ENCODE measurements at regions not wholly inside any gene's neighbourhood (a gene's known extent, or its start where the extent isn't known, plus 50 kb on each side); places are given as distances from the start of the nearest gene placed in this dataset.

GRCh38 chrY:15751001-15751400, 1226.7 kb downstream of the NLGN4Y start:
- TF ChIP-seq CTCF (IDR thresholded peaks at IDR 0.05; ENCODE audit: control extremely low read depth, extremely low read depth, low read depth, missing control alignments): no peak
- ChIA-PET CTCF (no interaction called here), POLR2A (no interaction called here)
- DNase-seq (ENCODE audit: extremely low spot score): no peak

- ChIA-PET CTCF (no interaction called here), POLR2A (no interaction called here)
- DNase-seq (ENCODE audit: extremely low spot score): no peak
- no peak for TF ChIP-seq CTCF (IDR thresholded peaks at IDR 0.05; ENCODE audit: control extremely low read depth, extremely low read depth, low read depth, missing control alignments)
Measured at GRCh38 chrY:15756266-15756665, 1231.9 kb downstream of the NLGN4Y start.

- CTCF ChIA-PET: no interaction called here
- DNase-seq (ENCODE audit: extremely low spot score): no peak
- POLR2A ChIA-PET: no interaction called here
- no peak for TF ChIP-seq CTCF (IDR thresholded peaks at IDR 0.05; ENCODE audit: control extremely low read depth, extremely low read depth, low read depth, missing control alignments)
Measured at GRCh38 chrY:15773579-15773978, 1249.2 kb downstream of the NLGN4Y start.

GRCh38 chrY:15775880-15776279, 1251.6 kb downstream of the NLGN4Y start:
- TF ChIP-seq CTCF (IDR thresholded peaks at IDR 0.05; ENCODE audit: control extremely low read depth, extremely low read depth, low read depth, missing control alignments): no peak
- ChIA-PET CTCF (no interaction called here), POLR2A (no interaction called here)
- no peak for DNase-seq (ENCODE audit: extremely low spot score)

GRCh38 chrY:15779891-15780290, 1255.6 kb downstream of the NLGN4Y start:
- no peak for TF ChIP-seq CTCF (IDR thresholded peaks at IDR 0.05; ENCODE audit: control extremely low read depth, extremely low read depth, low read depth, missing control alignments)
- no peak for DNase-seq (ENCODE audit: extremely low spot score)
- ChIA-PET CTCF (no interaction called here), POLR2A (no interaction called here)

- TF ChIP-seq CTCF (IDR thresholded peaks at IDR 0.05; ENCODE audit: control extremely low read depth, extremely low read depth, low read depth, missing control alignments): no peak
- no peak for DNase-seq (ENCODE audit: extremely low spot score)
- ChIA-PET POLR2A (no interaction called here), CTCF (no interaction called here)
Measured at GRCh38 chrY:15800021-15800420, 1275.7 kb downstream of the NLGN4Y start.

GRCh38 chrY:15805985-15806384, 1281.7 kb downstream of the NLGN4Y start:
- POLR2A ChIA-PET: no interaction called here
- CTCF ChIA-PET: no interaction called here
- no peak for DNase-seq (ENCODE audit: extremely low spot score)
- no peak for TF ChIP-seq CTCF (IDR thresholded peaks at IDR 0.05; ENCODE audit: control extremely low read depth, extremely low read depth, low read depth, missing control alignments)
